ENCODE measurements at regions not wholly inside any gene's neighbourhood (a gene's known extent, or its start where the extent isn't known, plus 50 kb on each side); places are given as distances from the start of the nearest gene placed in this dataset.

DNA sequence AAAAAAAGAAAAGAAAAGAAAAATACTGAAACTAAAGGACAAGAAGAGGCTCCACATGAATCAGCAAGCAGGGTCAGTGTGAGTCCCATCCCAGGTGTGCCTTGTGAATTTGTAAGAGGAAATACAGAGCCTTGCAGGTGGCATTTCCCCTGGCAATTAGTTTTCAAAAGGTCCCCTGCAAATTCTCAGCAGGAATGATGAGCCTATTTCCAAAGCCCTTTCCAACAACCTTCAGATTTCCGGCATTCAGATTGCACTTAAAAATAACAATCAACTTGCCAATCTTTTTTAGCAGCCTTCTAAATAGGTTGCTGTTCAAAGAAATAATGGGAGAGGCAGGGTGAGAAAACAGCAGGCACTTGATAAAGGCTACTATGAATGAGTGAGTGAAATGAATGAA, 66.4 kb upstream of the OR13H1 start (continued):
- TF ChIP-seq MAX (IDR thresholded peaks at IDR 0.05) (no peak), FOXA1 (IDR thresholded peaks at IDR 0.05) (no peak), TAF1 (conservative IDR thresholded peaks at IDR 0.05) (no peak), SP1 (IDR thresholded peaks at IDR 0.05) (no peak), GABPA (IDR thresholded peaks at IDR 0.05 in 1 of 2, conservative IDR thresholded peaks at IDR 0.05 in 1 of 2) (no peak), FOXA2 (IDR thresholded peaks at IDR 0.05) (no peak)
- TF ChIP-seq, protein P1, sequence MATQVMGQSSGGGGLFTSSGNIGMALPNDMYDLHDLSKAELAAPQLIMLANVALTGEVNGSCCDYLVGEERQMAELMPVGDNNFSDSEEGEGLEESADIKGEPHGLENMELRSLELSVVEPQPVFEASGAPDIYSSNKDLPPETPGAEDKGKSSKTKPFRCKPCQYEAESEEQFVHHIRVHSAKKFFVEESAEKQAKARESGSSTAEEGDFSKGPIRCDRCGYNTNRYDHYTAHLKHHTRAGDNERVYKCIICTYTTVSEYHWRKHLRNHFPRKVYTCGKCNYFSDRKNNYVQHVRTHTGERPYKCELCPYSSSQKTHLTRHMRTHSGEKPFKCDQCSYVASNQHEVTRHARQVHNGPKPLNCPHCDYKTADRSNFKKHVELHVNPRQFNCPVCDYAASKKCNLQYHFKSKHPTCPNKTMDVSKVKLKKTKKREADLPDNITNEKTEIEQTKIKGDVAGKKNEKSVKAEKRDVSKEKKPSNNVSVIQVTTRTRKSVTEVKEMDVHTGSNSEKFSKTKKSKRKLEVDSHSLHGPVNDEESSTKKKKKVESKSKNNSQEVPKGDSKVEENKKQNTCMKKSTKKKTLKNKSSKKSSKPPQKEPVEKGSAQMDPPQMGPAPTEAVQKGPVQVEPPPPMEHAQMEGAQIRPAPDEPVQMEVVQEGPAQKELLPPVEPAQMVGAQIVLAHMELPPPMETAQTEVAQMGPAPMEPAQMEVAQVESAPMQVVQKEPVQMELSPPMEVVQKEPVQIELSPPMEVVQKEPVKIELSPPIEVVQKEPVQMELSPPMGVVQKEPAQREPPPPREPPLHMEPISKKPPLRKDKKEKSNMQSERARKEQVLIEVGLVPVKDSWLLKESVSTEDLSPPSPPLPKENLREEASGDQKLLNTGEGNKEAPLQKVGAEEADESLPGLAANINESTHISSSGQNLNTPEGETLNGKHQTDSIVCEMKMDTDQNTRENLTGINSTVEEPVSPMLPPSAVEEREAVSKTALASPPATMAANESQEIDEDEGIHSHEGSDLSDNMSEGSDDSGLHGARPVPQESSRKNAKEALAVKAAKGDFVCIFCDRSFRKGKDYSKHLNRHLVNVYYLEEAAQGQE (IDR thresholded peaks at IDR 0.05): no peak

Measured in liver (tissue), 2 donors.